Activated T-helper 17 cell treated with anti-CD3 and anti-CD28 coated beads, Interleukin-2, amount 50 U/mL, for 72 hours (primary cell): ENCODE measurements at regions not wholly inside any gene's neighbourhood (a gene's known extent, or its start where the extent isn't known, plus 50 kb on each side); places are given as distances from the start of the nearest gene placed in this dataset.

Experiments used
- ATAC-seq: fragments of 150-1000 bp; cut with Tn5 transposase; replicated peaks from 2 replicates; pipeline ENCODE4 v1.10.0; 2021; ENCODE audit warnings: mild to moderate bottlenecking, moderate library complexity
- H3K27ac Mint-ChIP-seq: one replicate; pipeline ENCODE4 v1.8.0; 2022; ENCODE audit warnings: mixed read lengths
- H3K27me3 Mint-ChIP-seq: one replicate; pipeline ENCODE4 v1.8.0; 2022; ENCODE audit warnings: mixed read lengths
- H3K36me3 Mint-ChIP-seq: one replicate; pipeline ENCODE4 v1.8.0; 2022; ENCODE audit warnings: low read depth, mild to moderate bottlenecking, mixed read lengths
- H3K4me1 Mint-ChIP-seq: one replicate; pipeline ENCODE4 v1.8.0; 2022; ENCODE audit warnings: mixed read lengths
- H3K4me3 Mint-ChIP-seq: one replicate; pipeline ENCODE4 v1.8.0; 2022; ENCODE audit warnings: mild to moderate bottlenecking, mixed read lengths
- H3K9me3 Mint-ChIP-seq: one replicate; pipeline ENCODE4 v1.8.0; 2022; ENCODE audit warnings: mixed read lengths

GRCh38 chr11:15610881-15611280, 496.2 kb downstream of the INSC start:
- no peaks in the 10 kb centered on the region for H3K36me3 Mint-ChIP-seq
- no peak for ATAC-seq
- no peaks in the 10 kb centered on the region for H3K9me3 Mint-ChIP-seq
- no peak overlapping the region for H3K27ac Mint-ChIP-seq
- no peak overlapping the region for H3K4me3 Mint-ChIP-seq
- H3K27me3 Mint-ChIP-seq = peaks cover 3% of the 10 kb centered on the region
- H3K4me1 Mint-ChIP-seq = no peaks in the 10 kb centered on the region

- Mint-ChIP-seq H3K9me3 (no peaks in the 10 kb centered on the region), H3K4me1 (no peaks in the 10 kb centered on the region), H3K27ac (no peak overlapping the region), H3K27me3 (peaks cover 3% of the 10 kb centered on the region), H3K36me3 (no peaks in the 10 kb centered on the region), H3K4me3 (no peak overlapping the region)
- ATAC-seq = no peak
Observed at GRCh38 chr11:15613251-15613650, 498.5 kb downstream of the INSC start.

GRCh38 chr11:15613789-15614188, 499.1 kb downstream of the INSC start:
- H3K9me3 Mint-ChIP-seq = no peaks in the 10 kb centered on the region
- H3K4me3 Mint-ChIP-seq = no peak overlapping the region
- no peaks in the 10 kb centered on the region for H3K4me1 Mint-ChIP-seq
- ATAC-seq = no peak
- peaks cover 3% of the 10 kb centered on the region for H3K27me3 Mint-ChIP-seq
- H3K36me3 Mint-ChIP-seq = no peaks in the 10 kb centered on the region
- H3K27ac Mint-ChIP-seq = no peak overlapping the region

- no peak overlapping the region for H3K4me3 Mint-ChIP-seq
- no peaks in the 10 kb centered on the region for H3K4me1 Mint-ChIP-seq
- peaks cover 3% of the 10 kb centered on the region for H3K27me3 Mint-ChIP-seq
- H3K9me3 Mint-ChIP-seq = no peaks in the 10 kb centered on the region
- no peaks in the 10 kb centered on the region for H3K36me3 Mint-ChIP-seq
- H3K27ac Mint-ChIP-seq = no peak overlapping the region
- no peak for ATAC-seq
Observed at GRCh38 chr11:15615398-15616096, 500.8 kb downstream of the INSC start.

GRCh38 chr11:15616130-15617105, 501.7 kb downstream of the INSC start:
- Mint-ChIP-seq H3K9me3 (no peaks in the 10 kb centered on the region), H3K4me3 (no peak overlapping the region), H3K27me3 (peaks cover 8% of the 10 kb centered on the region), H3K4me1 (no peaks in the 10 kb centered on the region), H3K27ac (no peak overlapping the region), H3K36me3 (no peaks in the 10 kb centered on the region)
- ATAC-seq = no peak

GRCh38 chr11:15617126-15617525, 502.4 kb downstream of the INSC start:
- peaks cover 8% of the 10 kb centered on the region for H3K27me3 Mint-ChIP-seq
- no peak overlapping the region for H3K4me3 Mint-ChIP-seq
- H3K4me1 Mint-ChIP-seq = no peaks in the 10 kb centered on the region
- no peak for ATAC-seq
- H3K27ac Mint-ChIP-seq = no peak overlapping the region
- H3K36me3 Mint-ChIP-seq = no peaks in the 10 kb centered on the region
- H3K9me3 Mint-ChIP-seq = no peaks in the 10 kb centered on the region

- Mint-ChIP-seq H3K27me3 (peaks cover 8% of the 10 kb centered on the region), H3K36me3 (no peaks in the 10 kb centered on the region), H3K9me3 (no peaks in the 10 kb centered on the region), H3K4me1 (no peaks in the 10 kb centered on the region), H3K27ac (no peak overlapping the region), H3K4me3 (no peak overlapping the region)
- ATAC-seq = no peak
Observed at GRCh38 chr11:15618583-15619032, 503.9 kb downstream of the INSC start.

- Mint-ChIP-seq H3K9me3 (no peaks in the 10 kb centered on the region), H3K4me3 (no peak overlapping the region), H3K27me3 (peaks cover 8% of the 10 kb centered on the region), H3K27ac (no peak overlapping the region), H3K4me1 (no peaks in the 10 kb centered on the region), H3K36me3 (no peaks in the 10 kb centered on the region)
- no peak for ATAC-seq
Observed at GRCh38 chr11:15621565-15621964, 506.8 kb downstream of the INSC start.

GRCh38 chr11:15622231-15622890, 507.6 kb downstream of the INSC start:
- no peaks in the 10 kb centered on the region for H3K36me3 Mint-ChIP-seq
- no peaks in the 10 kb centered on the region for H3K9me3 Mint-ChIP-seq
- no peak overlapping the region for H3K4me3 Mint-ChIP-seq
- H3K4me1 Mint-ChIP-seq = no peaks in the 10 kb centered on the region
- no peak for ATAC-seq
- H3K27me3 Mint-ChIP-seq = peaks cover 13% of the 10 kb centered on the region
- H3K27ac Mint-ChIP-seq = no peak overlapping the region

- Mint-ChIP-seq H3K36me3 (no peaks in the 10 kb centered on the region), H3K4me1 (no peaks in the 10 kb centered on the region), H3K27ac (no peak overlapping the region), H3K4me3 (no peak overlapping the region), H3K9me3 (no peaks in the 10 kb centered on the region), H3K27me3 (peaks cover 19% of the 10 kb centered on the region)
- ATAC-seq = no peak
Observed at GRCh38 chr11:15624701-15625100, 510.0 kb downstream of the INSC start.

GRCh38 chr11:15625691-15626090, 511.0 kb downstream of the INSC start:
- ATAC-seq = no peak
- H3K4me1 Mint-ChIP-seq = no peaks in the 10 kb centered on the region
- H3K4me3 Mint-ChIP-seq = no peak overlapping the region
- no peaks in the 10 kb centered on the region for H3K36me3 Mint-ChIP-seq
- H3K27me3 Mint-ChIP-seq = peaks cover 23% of the 10 kb centered on the region
- no peaks in the 10 kb centered on the region for H3K9me3 Mint-ChIP-seq
- H3K27ac Mint-ChIP-seq = no peak overlapping the region

GRCh38 chr11:15627560-15627959, 512.8 kb downstream of the INSC start:
- ATAC-seq = no peak
- Mint-ChIP-seq H3K36me3 (no peaks in the 10 kb centered on the region), H3K27ac (no peak overlapping the region)

GRCh38 chr11:15629690-15630321, 515.1 kb downstream of the INSC start:
- Mint-ChIP-seq H3K4me1 (no peaks in the 10 kb centered on the region), H3K9me3 (no peaks in the 10 kb centered on the region), H3K36me3 (no peaks in the 10 kb centered on the region), H3K4me3 (no peak overlapping the region), H3K27me3 (peaks cover 21% of the 10 kb centered on the region), H3K27ac (no peak overlapping the region)
- peak; percentile 42 for ATAC-seq

More at GRCh38 chr11:15627560-15627959, 512.8 kb downstream of the INSC start:
- peaks cover 16% of the 10 kb centered on the region for H3K27me3 Mint-ChIP-seq
- H3K4me1 Mint-ChIP-seq = no peaks in the 10 kb centered on the region
- H3K4me3 Mint-ChIP-seq = no peak overlapping the region
- no peaks in the 10 kb centered on the region for H3K9me3 Mint-ChIP-seq

GRCh38 chr11:15630896-15631295, 516.2 kb downstream of the INSC start:
- no peaks in the 10 kb centered on the region for H3K36me3 Mint-ChIP-seq
- H3K27me3 Mint-ChIP-seq = peaks cover 29% of the 10 kb centered on the region
- no peaks in the 10 kb centered on the region for H3K4me1 Mint-ChIP-seq
- no peak overlapping the region for H3K4me3 Mint-ChIP-seq
- no peaks in the 10 kb centered on the region for H3K9me3 Mint-ChIP-seq
- no peak overlapping the region for H3K27ac Mint-ChIP-seq
- ATAC-seq = no peak
